ENCODE measurements at regions not wholly inside any gene's neighbourhood (a gene's known extent, or its start where the extent isn't known, plus 50 kb on each side); places are given as distances from the start of the nearest gene placed in this dataset.
"Not testable (repeated sequence)": the region's sequence is repeated elsewhere in the genome, so short reads cannot be mapped to it uniquely, and the experiment has no call there.

DNA sequence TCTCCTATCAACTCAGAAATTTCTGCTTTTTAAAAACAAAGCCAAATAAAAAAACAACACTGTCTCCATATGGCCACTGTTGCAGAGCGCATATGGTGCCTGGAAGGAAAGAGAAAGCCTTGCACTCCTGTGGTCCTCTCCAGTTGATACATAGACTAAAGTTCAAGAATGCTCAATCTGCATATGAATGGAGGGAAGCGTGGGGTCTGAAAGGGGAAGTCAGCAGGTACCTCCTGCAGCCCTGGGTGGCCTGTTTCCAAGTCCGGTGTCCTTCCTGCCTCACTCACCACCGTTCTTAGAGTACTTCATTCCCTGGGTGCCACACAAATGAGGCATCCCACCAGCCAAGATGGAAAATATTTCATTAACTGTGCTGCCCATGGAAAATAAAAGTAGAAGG lies 138.3 kb upstream of the PALS2 start:
- DNase-seq (ENCODE audit: low read depth), result no peak

DNA sequence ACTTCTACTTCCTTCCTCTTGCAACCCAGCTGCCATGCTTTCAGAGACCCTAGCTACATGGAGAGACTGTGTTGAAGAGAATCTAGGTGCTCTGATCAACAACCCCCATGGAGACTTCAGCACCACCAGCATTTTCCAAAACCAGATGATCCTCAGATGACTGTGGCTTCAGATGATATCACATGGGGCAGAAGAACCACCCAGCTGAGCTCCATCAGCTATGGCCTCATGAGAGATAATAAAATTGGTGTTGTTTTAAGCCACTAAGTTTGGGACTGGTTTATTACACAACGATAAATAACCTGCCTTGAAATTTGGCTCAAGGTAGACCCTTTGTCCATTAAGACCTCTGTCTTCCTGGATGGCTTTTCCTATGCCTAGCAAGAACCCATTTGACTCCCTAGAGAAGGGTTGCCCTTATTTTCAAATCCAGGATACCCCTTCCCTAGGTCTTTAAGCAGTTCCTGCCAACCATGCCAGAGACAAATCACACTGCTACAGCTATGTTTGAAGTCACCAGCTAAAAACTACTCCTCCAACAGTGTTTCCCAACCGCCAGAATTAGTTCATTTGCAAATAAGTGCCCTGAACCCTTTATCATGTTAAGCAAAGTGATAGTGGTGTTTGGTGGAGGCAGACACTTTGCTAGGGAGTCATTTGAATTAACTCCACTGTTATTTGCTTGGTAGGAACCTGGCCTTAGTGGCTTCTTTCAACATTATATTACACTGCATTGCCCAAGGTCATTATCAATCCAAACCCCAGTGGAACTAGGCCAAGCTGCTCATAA lies 136.9 kb upstream of the PALS2 start:
- no peak for DNase-seq (ENCODE audit: low read depth)

DNA sequence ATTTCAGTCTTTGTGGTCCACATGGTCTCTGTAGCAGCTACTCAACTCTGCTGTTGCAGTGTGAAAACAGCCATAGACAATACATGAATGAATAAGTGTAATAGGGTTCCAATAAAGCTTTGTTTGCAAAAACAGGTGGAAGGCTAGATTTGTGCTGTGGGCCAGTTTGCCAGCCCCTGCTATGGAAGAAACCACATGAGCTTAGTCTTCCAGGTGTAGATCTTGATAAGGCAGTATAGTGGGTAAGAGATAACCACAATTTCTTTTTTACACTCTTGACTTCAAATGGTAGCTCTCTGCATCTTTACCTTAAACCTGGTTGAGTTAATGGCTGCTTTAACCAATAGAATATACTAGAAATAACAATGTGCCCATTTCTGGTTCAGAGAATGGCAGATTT lies 135.0 kb upstream of the PALS2 start:
- no peak for DNase-seq (ENCODE audit: low read depth)

DNA sequence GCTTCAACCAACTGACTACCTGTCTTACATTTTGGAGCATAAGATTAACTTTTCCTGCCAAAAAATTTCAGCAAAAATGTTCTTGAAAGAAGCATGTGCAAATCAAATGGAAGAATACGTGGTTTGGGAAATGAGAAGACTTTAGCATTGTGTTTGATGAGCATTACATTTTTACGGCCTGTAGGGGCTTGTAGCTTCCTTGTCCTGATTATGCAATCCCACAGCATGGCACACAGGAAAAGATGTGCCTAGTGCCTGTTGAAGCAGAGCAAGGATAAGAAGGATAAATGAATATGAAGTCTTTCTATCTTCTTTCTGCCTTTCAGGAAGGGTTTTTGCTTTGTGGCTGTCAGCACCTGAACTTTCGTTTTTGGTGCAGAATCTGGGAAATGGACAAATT lies 134.1 kb upstream of the PALS2 start:
- DNase-seq (ENCODE audit: low read depth), result not testable (repeated sequence)

DNA sequence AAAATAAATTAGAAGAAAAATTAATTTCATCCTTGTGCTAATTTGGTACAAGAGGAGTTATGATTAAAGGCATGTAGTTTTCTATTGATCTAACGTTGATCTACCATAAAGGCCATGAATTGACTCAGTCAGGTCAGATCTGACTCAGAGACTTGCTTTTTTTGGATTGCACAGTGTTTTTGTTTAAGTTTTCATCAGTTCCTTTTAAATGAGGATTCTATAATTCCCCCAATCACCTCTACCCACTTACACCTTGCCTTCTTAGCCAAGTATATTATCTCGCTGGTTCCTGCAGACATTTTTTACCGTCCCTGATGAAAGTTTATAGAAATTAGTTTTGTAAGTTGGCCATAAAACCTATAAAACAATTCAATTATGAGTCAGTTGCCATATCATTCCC lies 132.4 kb upstream of the PALS2 start:
- DNase-seq (ENCODE audit: low read depth), result no peak

DNA sequence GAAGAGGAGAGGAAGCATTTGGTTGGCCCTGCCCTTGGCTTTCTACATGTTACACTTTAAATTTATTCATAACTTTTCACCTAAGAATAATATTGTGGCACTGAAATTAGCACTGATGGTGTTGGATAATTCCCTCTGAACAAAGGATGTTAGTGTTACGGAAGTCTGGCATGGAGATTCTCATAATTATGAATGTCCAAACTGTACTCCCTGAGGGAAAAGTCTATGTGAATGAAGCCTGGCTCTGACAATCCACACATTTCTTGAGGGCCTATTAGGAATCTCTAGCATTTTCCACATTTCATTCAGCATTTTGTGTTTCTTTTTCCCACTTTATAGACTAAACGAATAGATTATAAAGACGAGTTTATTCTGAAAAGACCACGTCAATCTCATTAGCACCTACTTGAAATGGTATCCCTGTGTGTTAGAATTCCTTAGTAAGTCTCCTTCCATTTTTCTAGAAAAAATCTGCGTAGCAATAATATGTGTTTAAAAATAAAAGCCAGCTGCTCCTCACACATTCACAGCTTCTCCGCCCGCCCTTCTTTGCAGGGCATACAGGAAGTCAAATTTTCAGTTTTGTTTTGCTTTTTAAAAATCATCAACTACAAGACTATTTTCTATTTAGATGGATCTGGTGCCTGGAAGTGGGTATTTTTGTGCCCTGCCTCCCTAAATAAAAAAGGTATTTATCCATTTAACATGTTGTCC lies 131.8 kb upstream of the PALS2 start:
- DNase-seq (ENCODE audit: low read depth), result no peak

DNA sequence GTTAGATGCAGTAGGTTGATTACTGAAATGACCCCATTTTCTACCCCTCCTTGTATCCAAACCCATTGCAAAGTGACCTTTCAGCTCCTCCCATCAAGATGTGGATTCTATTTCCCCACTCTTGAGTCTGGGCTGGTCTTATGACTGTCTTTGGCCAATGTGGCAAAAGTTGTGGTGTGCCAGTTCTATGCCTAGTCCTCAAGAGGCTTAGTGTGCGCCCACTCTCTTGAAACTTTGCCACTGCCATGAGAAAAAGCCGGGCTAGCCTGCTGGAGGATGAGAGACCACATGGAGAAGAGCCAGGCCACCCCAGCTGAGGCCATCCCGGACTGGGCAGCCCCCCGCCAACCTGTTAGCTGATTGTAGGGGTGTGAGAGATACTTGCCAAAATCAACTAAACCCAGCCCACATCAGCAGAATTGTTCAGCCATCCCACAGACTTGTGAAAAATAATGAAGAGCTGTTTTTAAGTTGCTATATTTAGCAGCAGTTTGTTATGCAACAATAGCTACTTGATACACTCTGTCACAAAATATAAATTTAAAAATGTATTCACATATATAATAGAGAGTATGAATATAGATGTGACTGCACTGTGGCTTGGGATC lies 131.0 kb upstream of the PALS2 start:
- DNase-seq (ENCODE audit: low read depth), result no peak

DNA sequence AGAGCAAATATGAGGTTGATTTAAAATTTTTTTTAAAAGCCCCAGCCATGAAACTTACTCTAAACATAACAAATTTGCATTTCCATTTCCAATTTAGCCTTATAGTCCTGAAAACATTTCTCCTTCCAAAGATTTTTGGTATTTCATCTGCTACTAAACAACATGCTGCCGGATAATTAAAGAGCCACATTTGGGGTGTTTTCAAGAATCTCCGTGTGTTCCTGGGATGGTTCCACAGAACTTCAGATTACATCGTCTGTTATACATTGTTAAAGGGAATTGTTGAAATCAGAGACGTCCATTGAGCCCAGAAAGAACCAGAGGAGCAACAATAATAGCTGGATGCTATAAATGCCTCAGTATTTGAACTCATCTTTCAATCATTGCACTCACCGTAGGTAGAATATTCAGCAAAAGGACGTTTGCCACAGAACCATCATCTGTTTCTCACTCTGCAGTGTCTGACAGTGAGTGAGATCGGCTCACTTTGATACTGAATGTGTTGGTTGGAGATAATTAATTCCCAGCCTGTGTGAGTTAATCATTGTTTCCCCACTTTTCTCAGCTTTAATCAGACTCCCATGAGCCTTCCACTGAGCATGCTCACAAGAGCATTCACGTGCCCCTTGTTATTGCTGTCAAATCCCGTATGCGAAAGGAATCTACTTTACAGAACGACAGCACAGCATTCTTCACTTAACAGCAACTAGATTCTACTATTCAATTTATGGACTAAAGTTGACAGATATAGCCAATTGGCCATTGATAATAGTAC lies 128.4 kb upstream of the PALS2 start:
- no peak for DNase-seq (ENCODE audit: low read depth)

DNA sequence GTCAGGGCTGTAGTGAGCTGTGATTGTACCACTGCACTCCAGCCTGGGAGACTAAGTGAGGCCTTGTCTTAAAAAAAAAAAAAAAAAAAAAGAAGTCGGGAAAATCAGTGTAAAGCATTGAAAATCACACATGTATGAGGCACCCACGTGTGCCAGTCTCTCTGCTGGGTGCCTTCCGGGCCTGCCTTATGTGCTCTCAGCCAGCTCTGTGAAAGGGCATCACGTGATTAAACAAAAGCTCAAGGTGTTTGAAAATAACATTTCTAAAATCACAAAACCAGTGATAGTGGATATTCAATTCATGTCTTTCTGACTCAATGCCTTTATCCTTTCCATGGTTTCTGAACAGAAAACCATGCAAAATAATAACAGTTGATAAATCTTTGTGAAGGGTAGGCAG lies 125.2 kb upstream of the PALS2 start:
- DNase-seq (ENCODE audit: low read depth), result no peak

DNA sequence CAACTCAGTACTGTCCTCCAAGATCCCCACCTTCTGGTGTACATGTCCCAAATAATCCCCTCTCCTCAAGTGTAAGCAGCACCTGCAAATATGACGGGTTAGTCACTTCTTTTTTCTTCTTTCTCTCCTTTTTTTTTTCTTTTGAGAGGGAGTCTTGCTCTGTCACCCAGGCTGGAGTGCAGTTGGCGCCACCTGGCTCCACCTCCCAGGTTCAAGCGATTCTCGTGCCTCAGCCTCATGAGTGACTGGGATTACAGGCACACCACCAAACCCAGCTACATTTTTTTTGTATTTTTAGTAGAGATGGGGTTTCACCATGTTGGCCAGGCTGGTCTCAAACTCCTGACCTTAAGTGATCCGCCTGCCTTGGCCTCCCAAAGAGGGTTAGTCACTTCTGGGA lies 123.8 kb upstream of the PALS2 start:
- DNase-seq (ENCODE audit: low read depth), result not testable (repeated sequence)

DNA sequence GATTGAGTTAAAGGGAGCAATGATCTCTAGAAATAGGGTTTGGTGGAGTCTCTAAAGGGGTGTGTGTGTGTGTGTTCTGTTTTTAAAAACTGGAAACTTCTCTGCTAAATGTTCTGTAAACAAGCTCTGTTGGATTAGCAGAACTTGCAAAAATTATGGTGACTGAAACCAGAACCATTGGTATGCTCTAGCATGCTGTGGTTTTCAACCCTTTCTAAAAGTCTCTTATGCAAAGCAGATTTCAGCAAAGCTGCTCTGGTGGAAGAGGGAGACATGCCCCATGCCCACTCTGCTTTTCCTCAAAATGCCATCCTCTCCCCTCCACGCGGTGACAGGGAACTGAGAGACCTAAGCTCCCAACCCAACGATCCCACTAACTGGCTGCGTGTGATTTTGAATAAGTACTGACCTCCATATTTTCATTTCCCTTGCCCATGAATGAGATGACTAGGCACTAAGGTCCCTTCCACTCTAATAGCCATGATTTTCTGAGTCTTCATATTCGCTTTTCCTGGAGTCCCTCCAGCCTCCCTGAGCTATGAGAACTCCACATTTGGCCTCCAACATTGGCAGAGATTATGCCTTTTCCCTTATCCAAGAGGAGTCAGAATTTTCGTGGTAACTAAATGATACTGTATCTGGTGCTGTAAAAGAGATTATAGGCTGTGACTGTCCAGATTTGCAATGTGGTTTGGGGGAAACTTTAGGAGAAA lies 117.3 kb upstream of the PALS2 start:
- no peak for DNase-seq (ENCODE audit: low read depth)

DNA sequence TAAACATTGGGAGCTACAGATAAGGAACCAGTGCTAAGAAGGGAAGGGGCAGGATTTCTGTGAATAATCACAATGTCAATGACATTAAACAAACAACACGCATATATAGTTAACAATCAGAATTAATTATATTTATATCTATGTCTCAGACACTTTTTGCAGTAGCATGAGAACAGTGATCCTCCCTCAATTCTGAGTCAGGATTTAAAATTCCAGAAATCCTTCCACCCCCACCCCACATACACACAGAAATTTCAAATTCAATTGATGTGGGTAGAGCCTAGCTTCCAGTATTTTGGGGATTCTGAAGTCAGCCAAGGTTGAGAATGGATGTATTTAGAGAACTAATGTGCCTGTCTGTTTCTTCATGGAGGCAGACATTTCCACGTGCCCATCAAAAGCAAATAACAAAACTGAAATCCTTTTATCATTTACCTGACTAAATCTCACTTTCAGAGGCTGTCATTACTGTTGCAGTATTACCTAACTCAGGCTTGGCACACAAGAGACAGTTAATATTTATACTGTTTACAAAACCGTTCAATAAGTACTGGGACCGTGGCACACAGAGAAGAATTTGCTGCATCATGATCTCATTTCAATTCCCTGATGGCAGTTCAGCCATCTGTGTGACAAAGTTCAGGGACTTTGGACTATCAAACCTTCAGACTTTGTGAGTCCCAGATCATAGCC lies 116.6 kb upstream of the PALS2 start:
- DNase-seq (ENCODE audit: low read depth), result no peak

DNA sequence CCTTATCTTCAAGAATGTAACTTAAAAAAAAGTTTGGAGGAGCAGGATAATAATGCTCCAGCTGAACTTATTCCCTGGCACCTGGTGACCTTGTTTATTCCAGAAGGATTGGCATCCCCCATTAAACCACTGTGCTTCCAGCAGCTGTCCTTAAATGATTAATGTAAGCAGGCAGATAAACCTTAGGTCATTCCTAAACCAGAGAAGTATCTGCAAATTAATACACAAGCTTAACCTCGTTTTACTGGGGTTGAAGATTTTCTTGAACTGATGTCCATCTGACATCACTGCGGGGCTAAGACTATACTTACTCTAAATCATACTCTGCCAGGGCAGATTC lies 116.1 kb upstream of the PALS2 start:
- DNase-seq (ENCODE audit: low read depth), result peak; percentile 45

DNA sequence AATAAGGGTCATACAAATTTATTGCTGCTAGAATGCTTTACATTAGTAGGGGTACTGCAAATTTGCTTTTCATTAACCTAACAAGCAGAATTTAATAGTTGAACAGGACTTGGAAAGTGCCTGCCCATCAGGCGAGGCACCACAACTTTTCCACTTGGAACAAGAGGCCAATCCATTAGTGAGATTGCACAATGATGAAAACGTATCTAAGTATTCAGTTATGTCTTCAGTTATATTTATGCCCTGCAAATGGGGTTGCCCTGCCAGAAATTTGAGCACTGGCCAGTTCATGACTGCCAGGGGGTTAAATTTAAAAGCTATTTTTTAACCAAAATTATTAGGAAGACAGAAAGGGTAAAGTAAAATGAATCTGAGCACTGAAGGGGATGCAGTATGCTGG lies 111.1 kb upstream of the PALS2 start:
- DNase-seq (ENCODE audit: low read depth), result no peak

DNA sequence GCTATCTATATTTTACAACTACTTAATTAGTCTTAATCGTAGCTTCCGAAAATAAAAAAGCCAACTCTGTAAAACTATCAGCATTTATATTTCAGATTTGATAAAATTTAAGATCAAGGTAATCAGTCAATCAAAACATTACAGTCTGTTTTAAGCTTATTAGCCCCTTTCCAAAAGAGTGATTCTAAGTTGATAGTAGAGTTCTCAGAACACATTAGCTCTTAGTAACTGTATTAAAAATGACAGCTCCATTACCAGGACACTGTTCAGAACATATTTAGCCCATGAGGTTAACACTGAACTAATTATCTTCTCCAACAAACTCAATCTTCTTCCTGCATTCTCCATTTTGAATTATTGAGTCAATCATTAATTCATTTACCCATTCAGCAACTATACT lies 110.3 kb upstream of the PALS2 start:
- DNase-seq (ENCODE audit: low read depth), result no peak

DNA sequence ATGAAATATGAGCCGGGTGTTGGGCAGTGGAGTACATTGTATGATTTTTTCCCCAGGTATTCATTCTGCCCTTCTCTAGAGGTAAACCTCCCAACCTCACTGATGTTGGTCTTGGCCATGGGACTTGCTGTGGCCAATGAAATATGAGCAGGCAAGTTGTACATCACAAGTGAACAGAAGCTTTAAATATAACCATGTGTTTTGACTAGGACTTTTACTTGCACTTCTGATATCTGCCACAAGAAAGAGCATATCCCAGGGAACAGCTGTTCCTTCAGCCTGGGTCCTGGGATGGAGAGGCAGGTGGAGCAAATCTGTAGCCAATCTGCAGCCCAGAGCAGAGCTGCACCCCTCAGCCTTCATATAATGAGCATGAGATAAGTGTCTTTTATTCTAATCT lies 109.8 kb upstream of the PALS2 start:
- DNase-seq (ENCODE audit: low read depth), result peak; percentile 17

DNA sequence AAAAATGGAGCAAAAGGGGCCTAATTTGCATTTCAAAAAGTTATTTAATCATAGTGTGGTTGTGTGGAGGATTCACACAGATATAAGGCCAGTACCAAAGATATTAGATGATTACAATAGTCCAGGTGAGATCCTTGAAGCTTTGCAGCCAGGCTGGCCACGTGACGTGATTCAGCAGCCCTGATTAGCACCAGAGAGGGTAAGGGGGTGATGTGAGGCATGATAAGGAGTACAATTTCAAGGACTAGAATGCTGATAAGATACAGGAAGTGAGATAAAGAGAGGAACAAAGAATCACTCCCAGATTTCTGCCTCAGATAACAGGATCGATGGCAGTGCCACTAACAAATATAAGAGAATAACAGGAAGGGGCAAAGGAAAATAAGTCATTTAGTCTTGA lies 108.4 kb upstream of the PALS2 start:
- no peak for DNase-seq (ENCODE audit: low read depth)

DNA sequence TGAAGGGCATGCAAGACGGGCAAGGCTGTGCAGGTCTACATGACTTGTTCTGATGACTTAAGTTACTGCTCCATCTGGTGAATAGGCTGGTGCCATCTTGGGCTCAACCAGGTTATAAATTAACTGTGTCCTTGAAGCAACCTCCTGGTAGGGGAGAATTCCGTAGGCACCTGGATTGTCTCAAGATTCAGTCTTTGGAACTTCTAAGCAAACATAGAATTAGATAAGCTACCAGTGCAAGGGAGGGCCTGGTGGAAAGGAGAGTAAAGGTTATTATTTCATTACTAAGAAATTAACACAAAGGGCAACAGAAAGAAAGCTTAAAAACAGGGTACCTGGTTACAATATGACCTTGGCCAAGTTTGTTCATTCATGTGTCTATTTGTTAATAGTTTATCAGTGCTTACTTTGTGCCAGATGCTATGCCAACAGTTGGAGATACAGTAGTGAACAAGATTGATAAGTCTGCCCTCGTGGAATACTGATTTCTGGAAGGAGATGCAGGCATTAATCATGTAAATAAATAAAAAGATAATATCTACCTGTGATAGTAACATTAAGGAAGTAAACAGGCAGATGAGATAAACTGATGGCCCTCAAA lies 107.0 kb upstream of the PALS2 start:
- no peak for DNase-seq (ENCODE audit: low read depth)

DNA sequence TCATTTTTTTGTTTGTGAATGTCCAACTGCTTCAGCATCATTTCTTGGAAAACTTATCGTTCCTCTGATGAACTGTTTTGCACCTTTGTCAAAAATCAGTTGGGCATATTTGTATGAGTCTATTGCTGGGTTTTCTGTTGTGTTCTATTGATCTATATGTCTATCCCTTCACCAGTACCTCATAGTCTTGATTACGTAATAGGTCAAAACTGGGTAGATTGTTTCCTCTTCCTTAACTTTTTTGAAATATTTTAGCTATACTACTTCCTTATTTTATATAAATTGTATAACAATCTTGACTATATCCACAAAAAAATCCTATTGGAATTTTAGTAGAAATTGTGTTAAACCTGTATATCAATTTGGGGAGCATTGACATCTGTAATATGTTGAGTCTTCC lies 104.1 kb upstream of the PALS2 start:
- DNase-seq (ENCODE audit: low read depth), result no peak

DNA sequence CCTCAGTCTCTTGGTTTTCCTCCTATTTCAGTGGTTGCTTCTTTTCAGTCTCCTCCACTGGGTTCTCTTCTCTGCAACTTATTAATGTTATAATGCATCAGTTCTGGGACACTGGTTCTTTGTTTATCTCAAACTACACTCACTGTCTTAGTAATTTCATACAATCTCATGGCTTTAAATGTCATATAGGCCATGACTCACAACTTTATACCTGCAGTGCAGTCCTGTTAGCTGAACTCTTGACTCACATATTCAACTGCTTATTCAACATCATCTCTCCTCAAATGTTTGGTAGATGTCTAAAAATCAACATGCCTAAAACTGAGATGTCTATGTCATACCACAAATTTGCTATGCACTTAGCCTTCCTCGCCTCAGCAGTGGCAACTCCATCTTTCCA lies 101.2 kb upstream of the PALS2 start:
- no peak for DNase-seq (ENCODE audit: low read depth)

Data from LHCN-M2 (cell line).